ENCODE measurements at regions not wholly inside any gene's neighbourhood (a gene's known extent, or its start where the extent isn't known, plus 50 kb on each side); places are given as distances from the start of the nearest gene placed in this dataset.
A peak's percentile ranks its signal among the peaks of the same experiment; 100 is the strongest.
"Not testable (repeated sequence)": the region's sequence is repeated elsewhere in the genome, so short reads cannot be mapped to it uniquely, and the experiment has no call there.

DNA sequence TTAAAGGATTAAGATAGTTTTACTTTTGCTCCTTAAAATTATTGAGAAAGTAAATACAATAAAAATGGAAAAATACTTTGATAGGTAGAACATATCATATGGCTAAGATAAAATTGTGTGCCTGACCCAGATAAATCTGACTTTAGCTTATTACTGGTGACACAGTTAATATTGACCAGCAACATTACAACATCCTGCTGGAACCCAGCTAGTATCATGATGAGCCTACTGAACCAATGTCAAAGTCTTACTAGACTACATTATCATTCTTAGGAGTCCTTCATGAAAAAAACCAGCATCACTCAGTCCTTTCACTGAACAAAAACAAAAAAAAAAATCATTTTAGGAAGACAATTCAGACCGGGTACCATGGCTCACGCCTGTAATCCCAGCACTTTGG, 164.8 kb upstream of the CDK1 start:
- DNase-seq, result no peak

- peak; percentile 27 for DNase-seq
Observed at GRCh38 chr10:60611291-60611747, 167.0 kb upstream of the CDK1 start.

DNA sequence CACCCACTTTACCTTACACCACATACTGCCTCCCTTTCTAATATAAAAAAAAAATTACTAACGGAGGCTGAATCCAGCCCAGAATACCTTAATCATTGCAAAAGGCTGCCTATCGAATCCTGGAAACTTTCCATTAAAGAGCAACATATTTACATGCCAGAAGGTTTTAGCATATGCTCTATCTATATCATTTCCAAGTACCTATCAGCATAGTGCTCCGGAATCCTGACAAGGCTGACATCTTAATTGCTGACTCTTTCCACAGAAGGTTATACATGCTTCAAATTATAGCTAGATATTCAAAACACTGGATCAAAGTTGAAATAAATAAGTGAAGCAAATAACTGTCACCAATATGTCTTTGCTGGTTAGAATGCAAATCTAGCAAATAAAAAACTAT, 170.9 kb upstream of the CDK1 start:
- no peak for DNase-seq

DNA sequence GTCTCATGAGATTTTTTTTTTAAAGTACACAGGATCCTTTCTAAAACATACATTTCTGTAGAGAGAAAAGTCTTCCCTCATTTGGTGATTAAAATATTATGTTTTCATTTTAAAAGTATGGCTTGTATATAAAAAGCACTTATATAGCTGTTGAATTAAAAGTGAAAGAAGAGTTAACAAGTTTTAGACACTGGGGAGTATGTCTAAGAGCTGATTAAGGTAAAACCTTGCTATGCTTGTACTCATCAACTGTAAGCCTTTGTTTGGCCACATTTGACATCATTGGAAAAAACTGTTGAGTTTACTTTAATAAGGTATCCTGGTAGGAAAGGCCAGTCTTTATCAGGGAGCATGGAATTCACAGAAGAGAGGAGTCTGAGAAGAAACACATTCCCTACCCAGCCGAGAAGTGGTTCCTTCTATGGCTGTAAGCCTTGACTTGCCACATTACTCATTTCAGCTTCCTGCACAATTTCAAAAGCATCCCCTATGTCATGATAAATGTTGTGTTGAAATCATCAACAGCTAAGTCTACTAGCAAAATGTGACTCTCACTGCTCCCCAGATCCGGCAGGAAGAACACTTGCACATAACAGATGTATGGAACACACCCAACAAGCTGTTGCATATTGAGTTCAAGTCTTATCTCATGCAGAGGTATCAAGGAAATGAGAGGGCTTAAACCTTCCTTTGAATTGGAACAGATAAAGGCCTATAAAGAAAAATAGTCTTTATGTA, 171.8 kb upstream of the CDK1 start:
- no peak for DNase-seq

- no peak for DNase-seq
Observed at GRCh38 chr10:60605476-60605875, 172.8 kb upstream of the CDK1 start.

GRCh38 chr10:60604342-60604741, 173.9 kb upstream of the CDK1 start:
- no peak for DNase-seq

- no peak for DNase-seq
Observed at GRCh38 chr10:60597513-60597912, 180.8 kb upstream of the CDK1 start.

DNA sequence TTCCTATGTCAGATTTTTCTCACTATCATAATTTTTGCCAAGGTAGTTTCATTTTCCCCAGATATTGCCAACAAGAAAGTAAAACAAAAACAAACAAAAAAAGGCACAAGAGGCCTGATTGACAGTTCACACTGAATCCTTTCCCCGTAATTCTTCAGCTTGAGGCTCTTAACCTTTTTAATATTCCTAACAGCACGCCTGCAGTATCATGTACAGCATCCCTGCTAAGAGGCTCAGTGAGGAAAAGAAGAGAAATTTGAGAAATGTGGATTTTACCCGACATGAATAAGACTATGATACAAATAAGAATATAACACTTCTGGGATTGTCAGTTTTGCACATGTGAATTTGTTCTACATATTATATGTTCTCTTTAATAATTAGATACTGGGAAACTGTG, 182.4 kb upstream of the CDK1 start:
- DNase-seq, result no peak

DNA sequence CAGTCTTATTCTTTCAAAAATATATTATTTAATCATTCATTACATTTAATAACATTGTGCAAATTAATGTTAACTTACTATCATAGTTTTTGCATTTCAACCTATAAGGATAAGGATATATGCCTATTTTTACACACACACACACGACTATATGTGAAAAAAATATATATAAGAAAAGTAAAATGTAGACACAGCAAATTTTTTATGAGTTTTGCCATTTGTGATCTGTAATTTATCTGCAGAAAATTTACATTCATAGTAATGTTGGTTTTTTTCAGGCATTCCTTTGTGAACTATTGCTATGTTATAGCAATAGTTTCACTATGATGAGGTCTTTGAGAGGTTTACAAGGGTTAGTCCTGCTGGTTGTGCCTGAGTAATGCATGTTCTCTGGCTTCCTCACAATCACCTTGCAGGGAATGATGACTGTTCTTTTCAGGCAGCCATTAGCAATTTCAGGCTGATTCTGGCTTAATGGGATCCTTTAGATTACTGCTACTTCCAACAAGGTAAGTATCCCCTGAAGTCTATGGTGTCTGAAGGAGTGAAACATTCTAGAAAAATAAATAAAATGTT, 183.7 kb upstream of the CDK1 start:
- DNase-seq, result no peak

DNA sequence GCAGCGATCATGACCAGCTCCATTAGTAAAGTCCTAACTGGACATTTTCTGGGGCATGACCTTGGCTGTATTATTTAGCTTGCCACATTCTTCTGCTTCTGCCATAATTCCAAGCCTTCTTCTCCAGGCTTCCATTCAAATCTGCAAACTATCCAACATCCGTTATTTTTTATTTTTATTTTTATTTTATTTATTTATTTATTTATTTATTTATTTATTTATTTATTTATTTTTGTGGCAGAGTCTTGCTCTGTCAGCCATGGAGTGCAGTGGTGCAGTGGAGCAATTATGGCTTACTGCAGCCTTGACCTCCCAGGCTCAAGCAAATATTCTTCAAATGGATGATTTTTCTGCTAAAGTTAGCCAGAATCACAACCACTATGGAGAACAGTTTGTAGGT, 187.2 kb upstream of the CDK1 start:
- no peak for DNase-seq

DNA sequence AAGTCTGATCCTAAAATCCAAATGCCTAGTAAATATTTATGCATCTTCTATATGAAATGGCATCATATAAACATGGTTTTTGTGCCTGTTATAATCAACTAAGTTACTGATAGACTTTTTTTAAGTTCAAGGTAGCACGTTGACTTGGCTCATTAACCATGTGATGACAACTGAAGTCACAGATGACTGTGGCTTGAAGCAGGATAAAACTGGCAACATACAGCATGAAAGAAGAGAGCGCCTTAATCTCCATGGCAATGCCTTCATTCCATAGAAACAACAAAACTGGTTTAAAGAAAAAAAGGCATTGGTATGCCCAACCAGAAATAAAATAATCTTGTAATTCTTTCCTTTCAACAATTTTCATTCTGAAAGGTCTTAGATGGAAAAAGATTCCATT, 188.9 kb upstream of the CDK1 start:
- no peak for DNase-seq

DNA sequence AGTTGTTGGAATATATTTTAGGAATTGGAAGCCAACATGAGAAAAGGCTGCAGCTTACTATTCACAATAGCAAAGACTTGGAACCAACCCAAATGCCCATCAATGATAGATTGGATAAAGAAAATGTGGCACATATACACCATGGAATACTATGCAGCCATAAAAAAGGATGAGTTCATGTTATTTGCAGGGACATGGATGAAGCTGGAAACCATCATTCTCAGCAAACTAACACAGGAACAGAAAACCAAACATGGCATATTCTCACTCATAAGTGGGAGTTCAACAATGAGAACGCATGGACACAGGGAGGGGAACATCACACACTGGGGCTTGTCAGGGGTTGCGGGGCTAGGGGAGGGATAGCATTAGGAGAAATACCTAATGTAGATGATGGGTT, 192.1 kb upstream of the ANK3 start:
- DNase-seq, result not testable (repeated sequence)

DNA sequence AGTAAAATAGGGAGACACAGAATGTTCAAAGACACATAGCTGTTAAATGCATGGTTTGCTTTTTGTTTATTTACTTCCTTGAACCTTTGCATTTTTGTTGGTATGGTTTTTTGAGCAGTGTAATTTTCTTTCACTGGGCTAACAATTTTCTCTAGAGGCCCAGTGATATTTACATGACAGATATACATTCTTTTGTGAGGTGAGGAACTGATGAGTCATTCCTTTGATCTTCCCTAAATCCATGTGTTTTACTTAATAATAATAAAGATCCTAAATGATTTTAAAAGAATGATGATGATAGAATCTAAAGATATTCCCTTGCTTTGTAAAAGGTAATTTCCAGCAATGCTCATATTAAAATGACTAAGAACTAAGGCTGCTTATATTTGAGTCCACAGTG, 188.5 kb upstream of the ANK3 start:
- DNase-seq, result no peak

DNA sequence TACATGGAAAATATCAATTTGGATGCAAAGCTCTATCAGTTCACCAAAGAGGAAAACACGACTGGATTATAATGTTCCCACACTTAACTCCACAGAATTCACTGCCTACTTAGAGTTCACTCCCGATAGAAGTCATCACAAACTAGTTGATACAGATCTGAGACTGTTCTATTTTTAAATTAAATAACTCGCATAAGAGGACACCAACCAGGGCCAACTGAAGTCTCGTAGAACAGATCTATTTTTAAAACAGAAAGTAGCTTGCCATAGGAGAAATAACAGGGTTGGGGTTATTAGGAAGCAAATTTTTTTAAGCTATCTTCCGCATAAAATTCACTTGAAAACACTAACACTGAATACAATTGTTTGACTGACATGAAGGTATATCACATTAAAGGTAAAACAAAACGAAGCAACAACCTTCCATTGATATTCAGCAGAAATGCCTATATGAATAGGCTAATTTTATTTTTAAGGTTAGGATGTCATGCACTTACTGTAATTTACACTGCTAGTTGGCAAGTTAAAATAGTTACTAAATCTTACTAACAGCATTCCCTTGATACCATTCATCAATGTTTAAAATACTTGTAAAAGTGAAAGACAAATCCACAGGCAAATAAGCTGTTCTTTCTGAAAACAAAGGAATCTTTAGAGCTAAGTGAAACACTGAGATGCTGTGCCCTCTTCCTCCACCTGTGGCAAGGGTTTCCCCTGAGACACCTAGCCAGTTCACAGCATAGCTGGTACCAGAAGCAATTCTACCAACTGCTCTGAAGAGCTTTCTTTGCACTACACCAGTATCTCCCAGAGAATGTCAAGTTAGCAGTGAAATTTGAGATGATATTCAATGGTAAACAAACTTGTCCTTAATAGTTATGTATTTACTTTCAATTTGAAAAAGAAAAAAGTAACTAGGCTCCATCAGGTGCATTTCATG, 186.7 kb upstream of the ANK3 start:
- DNase-seq, result no peak

DNA sequence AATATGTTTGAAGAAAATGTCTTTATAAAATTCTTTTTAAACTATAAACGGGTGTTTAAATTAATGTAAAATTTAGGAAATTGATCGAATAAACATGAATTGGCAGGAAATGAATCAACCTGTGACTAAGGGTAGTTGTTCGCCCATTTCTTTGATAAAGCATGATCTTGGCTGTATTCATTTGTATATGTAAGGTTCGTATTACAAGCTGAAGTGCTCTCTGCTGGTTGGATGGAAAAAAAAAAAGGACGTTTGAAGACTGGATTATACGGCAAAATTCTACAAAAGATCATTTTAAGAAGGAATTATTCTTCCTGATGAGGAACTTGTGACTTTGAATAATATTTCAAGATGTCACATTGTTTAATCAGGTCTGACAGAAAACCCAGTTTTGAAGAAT, 185.4 kb upstream of the ANK3 start:
- DNase-seq, result no peak

GRCh38 chr10:60574388-60574787, 184.7 kb upstream of the ANK3 start:
- no peak for DNase-seq

DNA sequence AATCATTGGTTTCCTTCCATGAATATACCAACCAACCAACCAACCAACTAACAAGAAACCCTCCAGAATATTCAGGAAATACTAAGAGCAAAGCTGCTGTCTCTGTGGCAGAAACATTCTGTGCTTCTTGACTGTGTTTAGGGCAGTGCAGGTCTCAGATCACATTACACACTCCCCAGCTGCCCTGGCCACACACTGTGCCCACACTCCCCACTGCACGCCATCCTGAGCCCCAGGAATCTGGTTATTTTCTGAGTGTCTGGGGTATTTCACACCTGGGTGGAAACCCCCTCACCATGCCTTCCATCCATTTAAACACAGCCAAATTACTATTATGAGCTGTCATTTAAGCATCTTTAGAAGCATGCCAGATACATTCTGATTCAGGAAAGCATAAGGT, 183.7 kb upstream of the ANK3 start:
- no peak for DNase-seq

- DNase-seq, result no peak
Observed at GRCh38 chr10:60572511-60573194, 183.0 kb upstream of the ANK3 start.

- DNase-seq, result no peak
Observed at GRCh38 chr10:60570896-60571295, 181.2 kb upstream of the ANK3 start.

- DNase-seq, result no peak
Observed at GRCh38 chr10:60570272-60570865, 180.7 kb upstream of the ANK3 start.

DNA sequence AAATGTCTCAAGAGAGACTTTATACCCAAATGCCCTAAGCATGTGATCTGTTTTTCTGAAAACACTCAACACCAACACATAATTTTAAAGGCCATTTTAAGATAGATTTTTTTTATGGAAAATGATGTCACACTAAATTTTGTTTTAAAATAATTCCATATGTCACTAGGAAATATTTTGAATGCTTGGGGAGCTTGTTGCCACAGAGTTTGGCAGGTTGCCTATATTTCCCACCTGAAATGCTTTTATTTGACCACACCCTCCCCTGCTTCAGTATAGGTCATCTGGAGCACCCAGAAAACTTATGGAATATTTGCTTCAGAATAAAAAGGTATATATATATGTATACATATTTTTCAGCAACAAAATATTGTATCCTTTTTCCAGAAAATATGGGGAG, 180.0 kb upstream of the ANK3 start:
- DNase-seq, result no peak

GRCh38 chr10:60566096-60566495, 176.4 kb upstream of the ANK3 start:
- no peak for DNase-seq

- DNase-seq, result no peak
Observed at GRCh38 chr10:60565492-60565891, 175.8 kb upstream of the ANK3 start.

Data from amniotic stem cell (primary cell).